HG02571 (cell line): ENCODE measurements at regions not wholly inside any gene's neighbourhood (a gene's known extent, or its start where the extent isn't known, plus 50 kb on each side); places are given as distances from the start of the nearest gene placed in this dataset.
"Not testable (repeated sequence)": the region's sequence is repeated elsewhere in the genome, so short reads cannot be mapped to it uniquely, and the experiment has no call there.

Experiments used
- ATAC-seq: cut with Tn5 transposase; IDR thresholded peaks from one replicate; pipeline ENCODE4 v1.9.1; 2021; ENCODE audit warnings: mild to moderate bottlenecking, moderate library complexity; ENCODE audit not compliant: unreplicated experiment

GRCh38 chr10:65628493-65629139 is 1297.2 kb upstream of the LRRTM3 start:
- no peak for ATAC-seq

- ATAC-seq = no peak
Observed at GRCh38 chr10:65660006-65660405, 1265.8 kb upstream of the LRRTM3 start.

- no peak for ATAC-seq
Observed at GRCh38 chr10:65670087-65670486, 1255.7 kb upstream of the LRRTM3 start.

GRCh38 chr10:65670596-65670995 is 1255.2 kb upstream of the LRRTM3 start:
- ATAC-seq = not testable (repeated sequence)

GRCh38 chr10:65675236-65675635 is 1250.6 kb upstream of the LRRTM3 start:
- ATAC-seq = no peak

GRCh38 chr10:65684896-65685295 is 1240.9 kb upstream of the LRRTM3 start:
- ATAC-seq = no peak

GRCh38 chr10:65701168-65701776 is 1224.6 kb upstream of the LRRTM3 start:
- ATAC-seq = no peak

GRCh38 chr10:65708057-65708456 is 1217.8 kb upstream of the LRRTM3 start:
- ATAC-seq = no peak

GRCh38 chr10:65710306-65710705 is 1215.5 kb upstream of the LRRTM3 start:
- no peak for ATAC-seq

GRCh38 chr10:65719790-65720189 is 1206.0 kb upstream of the LRRTM3 start:
- no peak for ATAC-seq

GRCh38 chr10:65720901-65721300 is 1204.9 kb upstream of the LRRTM3 start:
- no peak for ATAC-seq

- no peak for ATAC-seq
Observed at GRCh38 chr10:65723525-65723924, 1202.3 kb upstream of the LRRTM3 start.

- ATAC-seq = no peak
Observed at GRCh38 chr10:65735382-65735781, 1190.5 kb upstream of the LRRTM3 start.

GRCh38 chr10:65742906-65743305 is 1182.9 kb upstream of the LRRTM3 start:
- ATAC-seq = no peak

GRCh38 chr10:65751218-65751617 is 1174.6 kb upstream of the LRRTM3 start:
- ATAC-seq = no peak

GRCh38 chr10:65751896-65752295 is 1173.9 kb upstream of the LRRTM3 start:
- ATAC-seq = no peak

- no peak for ATAC-seq
Observed at GRCh38 chr10:65753532-65753931, 1172.3 kb upstream of the LRRTM3 start.

GRCh38 chr10:65754112-65754511 is 1171.7 kb upstream of the LRRTM3 start:
- ATAC-seq = no peak

- ATAC-seq = no peak
Observed at GRCh38 chr10:65762311-65762710, 1163.5 kb upstream of the LRRTM3 start.

- ATAC-seq = no peak
Observed at GRCh38 chr10:65765006-65765541, 1160.8 kb upstream of the LRRTM3 start.

- no peak for ATAC-seq
Observed at GRCh38 chr10:65769828-65770227, 1156.0 kb upstream of the LRRTM3 start.

GRCh38 chr10:65778753-65779152 is 1147.1 kb upstream of the LRRTM3 start:
- ATAC-seq = no peak

GRCh38 chr10:65779985-65780384 is 1145.9 kb upstream of the LRRTM3 start:
- no peak for ATAC-seq
